Nephron (organoid): ENCODE measurements at regions not wholly inside any gene's neighbourhood (a gene's known extent, or its start where the extent isn't known, plus 50 kb on each side); places are given as distances from the start of the nearest gene placed in this dataset.

Source experiments
- H3K27ac Mint-ChIP-seq, 3 experiments: 2 replicates each; pipeline ENCODE4 v1.8.0; 2020; ENCODE audit warnings: mixed read lengths in 3 of 3, mild to moderate bottlenecking in 2 of 3, moderate library complexity in 1 of 3
- H3K27me3 Mint-ChIP-seq: 2 replicates; pipeline ENCODE4 v1.8.0; 2021; ENCODE audit warnings: low read depth, mild to moderate bottlenecking, moderate library complexity, mixed read lengths
- H3K36me3 Mint-ChIP-seq: 2 replicates; pipeline ENCODE4 v1.8.0; 2020; ENCODE audit warnings: low read depth, mixed read lengths
- H3K4me1 Mint-ChIP-seq: 2 replicates; pipeline ENCODE4 v1.8.0; 2020; ENCODE audit warnings: mixed read lengths
- H3K4me3 Mint-ChIP-seq, 3 experiments: 2 replicates each; pipeline ENCODE4 v1.8.0; 2020; ENCODE audit warnings: mild to moderate bottlenecking in 3 of 3, mixed read lengths in 3 of 3, moderate library complexity in 2 of 3
- H3K9me3 Mint-ChIP-seq: 2 replicates; pipeline ENCODE4 v1.8.0; 2020; ENCODE audit warnings: mixed read lengths
- CTCF ChIP-seq, 3 experiments: fragments of 200-600 bp; sonication (generic); IDR thresholded peaks; one replicate each; pipeline ENCODE4 v1.5.0; 2021; ENCODE audit warnings: antibody characterized with exemption in 3 of 3; ENCODE audit not compliant: unreplicated experiment in 3 of 3

DNA sequence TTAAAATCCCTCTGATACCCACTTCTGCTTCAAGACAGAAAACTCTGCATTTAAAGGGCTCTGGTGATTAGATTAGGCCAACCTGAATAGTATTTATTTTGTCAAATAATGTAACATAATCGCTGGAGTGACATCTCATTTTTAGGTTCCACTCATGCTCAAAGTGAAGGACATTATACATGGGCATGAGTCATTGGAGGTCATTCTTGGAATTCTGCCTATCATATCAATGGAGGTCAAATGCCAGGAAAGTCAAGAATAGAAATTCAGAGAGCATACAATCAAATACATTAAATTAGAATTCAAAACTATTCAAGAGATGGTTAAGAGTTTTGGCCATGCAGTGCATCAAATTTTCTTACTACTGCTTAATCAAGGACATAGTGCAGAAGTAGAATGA, 50.8 kb upstream of the PRSS1 start:
- H3K27ac Mint-ChIP-seq, result no peak overlapping the region
- H3K4me1 Mint-ChIP-seq, result no peaks in the 10 kb centered on the region

GRCh38 chr7:142697270-142697669, 52.0 kb upstream of the PRSS1 start:
- Mint-ChIP-seq H3K36me3 (no peaks in the 10 kb centered on the region), H3K4me3 (no peak overlapping the region), H3K27me3 (no peaks in the 10 kb centered on the region), H3K27ac (no peak overlapping the region), H3K9me3 (no peaks in the 10 kb centered on the region), H3K4me1 (no peaks in the 10 kb centered on the region)
- TF ChIP-seq CTCF (IDR thresholded peaks at IDR 0.05; ENCODE audit: unreplicated experiment in 3 of 3), result no peak

More for the DNA sequence above, 50.8 kb upstream of the PRSS1 start:
- TF ChIP-seq CTCF (IDR thresholded peaks at IDR 0.05; ENCODE audit: unreplicated experiment in 3 of 3), result no peak
- peaks cover 2% of the 10 kb centered on the region for H3K9me3 Mint-ChIP-seq
- no peaks in the 10 kb centered on the region for H3K36me3 Mint-ChIP-seq
- no peaks in the 10 kb centered on the region for H3K27me3 Mint-ChIP-seq
- no peak overlapping the region for H3K4me3 Mint-ChIP-seq

DNA sequence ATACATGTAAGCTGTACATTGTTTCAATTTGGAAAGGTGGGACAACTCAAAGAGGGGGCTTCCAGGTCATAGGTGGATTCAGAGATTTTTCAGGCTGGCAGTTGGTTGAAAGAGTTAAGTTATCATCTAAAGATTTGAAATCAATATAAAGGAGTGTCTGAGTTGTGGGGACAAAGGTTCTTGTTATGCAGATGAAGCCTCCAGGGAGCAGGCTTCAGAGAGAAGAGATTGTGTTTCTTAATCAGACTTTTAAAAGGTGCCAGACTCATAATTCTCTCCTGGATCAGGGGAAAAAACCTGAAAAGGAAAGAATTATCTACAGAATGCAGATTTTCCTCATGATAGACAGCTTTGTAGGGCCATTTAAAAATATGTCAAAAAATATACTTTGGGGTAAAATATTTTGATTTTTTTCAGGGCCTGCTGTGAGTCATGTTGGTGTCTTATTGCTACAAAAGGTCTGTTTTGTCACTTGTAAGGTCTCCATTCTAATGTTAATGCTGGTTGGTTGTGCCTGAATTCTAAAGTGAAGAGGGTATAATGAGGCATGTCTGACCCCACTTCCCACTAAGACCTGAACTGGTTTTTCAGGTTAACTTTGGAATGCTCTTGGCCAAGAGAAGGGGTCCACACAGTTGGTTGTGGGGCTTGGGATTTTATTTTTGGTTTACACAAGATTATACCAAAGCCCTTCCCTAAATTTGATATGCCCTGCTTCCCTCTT, 52.7 kb upstream of the PRSS1 start:
- Mint-ChIP-seq H3K9me3 (no peaks in the 10 kb centered on the region), H3K27me3 (no peaks in the 10 kb centered on the region), H3K36me3 (no peaks in the 10 kb centered on the region), H3K4me1 (no peaks in the 10 kb centered on the region), H3K27ac (no peak overlapping the region), H3K4me3 (no peak overlapping the region)
- no peak for TF ChIP-seq CTCF (IDR thresholded peaks at IDR 0.05; ENCODE audit: unreplicated experiment in 3 of 3)

GRCh38 chr7:142693911-142694310, 55.4 kb upstream of the PRSS1 start:
- TF ChIP-seq CTCF (IDR thresholded peaks at IDR 0.05; ENCODE audit: unreplicated experiment in 3 of 3), result no peak
- Mint-ChIP-seq H3K4me1 (no peaks in the 10 kb centered on the region), H3K27me3 (no peaks in the 10 kb centered on the region), H3K4me3 (no peak overlapping the region), H3K9me3 (no peaks in the 10 kb centered on the region), H3K27ac (no peak overlapping the region), H3K36me3 (no peaks in the 10 kb centered on the region)

GRCh38 chr7:142690554-142691182, 58.6 kb upstream of the PRSS1 start:
- Mint-ChIP-seq H3K4me1 (peaks cover 7% of the 10 kb centered on the region), H3K27me3 (no peaks in the 10 kb centered on the region), H3K9me3 (no peaks in the 10 kb centered on the region), H3K27ac (no peak overlapping the region), H3K36me3 (no peaks in the 10 kb centered on the region), H3K4me3 (no peak overlapping the region)
- TF ChIP-seq CTCF (IDR thresholded peaks at IDR 0.05; ENCODE audit: unreplicated experiment in 3 of 3), result no peak
